ENCODE measurements at regions not wholly inside any gene's neighbourhood (a gene's known extent, or its start where the extent isn't known, plus 50 kb on each side); places are given as distances from the start of the nearest gene placed in this dataset.

DNA sequence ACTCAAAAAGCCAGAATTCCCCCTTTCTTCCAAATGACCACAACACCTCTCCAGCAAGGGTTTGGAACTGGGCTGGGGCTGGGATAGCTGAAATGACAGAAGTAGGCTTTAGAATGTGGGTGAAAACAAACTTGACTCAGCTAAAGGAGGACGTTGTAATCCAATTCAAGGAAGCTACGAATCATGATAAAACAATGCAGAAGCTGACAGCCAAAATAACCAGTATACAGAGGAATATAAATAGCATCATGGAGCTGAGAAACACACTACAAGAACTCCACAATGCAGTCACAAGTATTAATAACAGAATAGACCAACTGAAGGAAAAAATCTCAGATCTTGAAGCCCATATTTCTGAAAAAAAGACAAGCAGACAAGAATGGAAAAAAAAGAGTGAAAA, 95.8 kb upstream of the TET2 start:
- TF ChIP-seq, protein P1, sequence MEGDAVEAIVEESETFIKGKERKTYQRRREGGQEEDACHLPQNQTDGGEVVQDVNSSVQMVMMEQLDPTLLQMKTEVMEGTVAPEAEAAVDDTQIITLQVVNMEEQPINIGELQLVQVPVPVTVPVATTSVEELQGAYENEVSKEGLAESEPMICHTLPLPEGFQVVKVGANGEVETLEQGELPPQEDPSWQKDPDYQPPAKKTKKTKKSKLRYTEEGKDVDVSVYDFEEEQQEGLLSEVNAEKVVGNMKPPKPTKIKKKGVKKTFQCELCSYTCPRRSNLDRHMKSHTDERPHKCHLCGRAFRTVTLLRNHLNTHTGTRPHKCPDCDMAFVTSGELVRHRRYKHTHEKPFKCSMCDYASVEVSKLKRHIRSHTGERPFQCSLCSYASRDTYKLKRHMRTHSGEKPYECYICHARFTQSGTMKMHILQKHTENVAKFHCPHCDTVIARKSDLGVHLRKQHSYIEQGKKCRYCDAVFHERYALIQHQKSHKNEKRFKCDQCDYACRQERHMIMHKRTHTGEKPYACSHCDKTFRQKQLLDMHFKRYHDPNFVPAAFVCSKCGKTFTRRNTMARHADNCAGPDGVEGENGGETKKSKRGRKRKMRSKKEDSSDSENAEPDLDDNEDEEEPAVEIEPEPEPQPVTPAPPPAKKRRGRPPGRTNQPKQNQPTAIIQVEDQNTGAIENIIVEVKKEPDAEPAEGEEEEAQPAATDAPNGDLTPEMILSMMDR (IDR thresholded peaks at IDR 0.05; ENCODE audit: low read length) = no peak
- no peak for TF ChIP-seq EZH2 (IDR thresholded peaks at IDR 0.05; ENCODE audit: borderline replicate concordance, low read length)
